ENCODE measurements at regions not wholly inside any gene's neighbourhood (a gene's known extent, or its start where the extent isn't known, plus 50 kb on each side); places are given as distances from the start of the nearest gene placed in this dataset.

- TF ChIP-seq SPI1 (IDR thresholded peaks at IDR 0.05; ENCODE audit: borderline replicate concordance, low read depth) (no peak), POLR2AphosphoS5 (IDR thresholded peaks at IDR 0.05; ENCODE audit: low read depth) (no peak), GABPA (IDR thresholded peaks at IDR 0.05; ENCODE audit: low read depth) (no peak), CTCF (IDR thresholded peaks at IDR 0.05; ENCODE audit: insufficient read depth, low read length) (no peak), REST (IDR thresholded peaks at IDR 0.05; ENCODE audit: insufficient replicate concordance, low read depth) (no peak)
- DNase-seq (ENCODE audit: low read depth in 1 of 2, low spot score in 1 of 2) = no peak
- Histone ChIP-seq H3K27me3 (ENCODE audit: insufficient read depth, poor library complexity, severe bottlenecking) (no peaks in the 10 kb centered on the region), H3K4me3 (replicated peaks; ENCODE audit: insufficient read depth, low read length) (no peak overlapping the region), H3K27ac (replicated peaks) (no peak overlapping the region)
Measured at GRCh38 chr3:105958237-105959000, 89.6 kb upstream of the CBLB start.

GRCh38 chr3:105959851-105960250 lies 91.0 kb upstream of the CBLB start:
- no peak overlapping the region for H3K27ac ChIP-seq (replicated peaks)
- H3K27me3 ChIP-seq (ENCODE audit: insufficient read depth, poor library complexity, severe bottlenecking) = no peaks in the 10 kb centered on the region
- TF ChIP-seq CTCF (IDR thresholded peaks at IDR 0.05; ENCODE audit: insufficient read depth, low read length) (no peak), SPI1 (IDR thresholded peaks at IDR 0.05; ENCODE audit: borderline replicate concordance, low read depth) (peak; percentile 70; the same call in 1 of the 2 replicates)
- H3K4me3 ChIP-seq (replicated peaks; ENCODE audit: insufficient read depth, low read length) = no peak overlapping the region
- DNase-seq (ENCODE audit: low read depth in 1 of 2, low spot score in 1 of 2) = peak; percentile 23 to 67

GRCh38 chr3:105960381-105960780 lies 91.6 kb upstream of the CBLB start:
- Histone ChIP-seq H3K27ac (replicated peaks) (no peak overlapping the region), H3K4me3 (replicated peaks; ENCODE audit: insufficient read depth, low read length) (no peak overlapping the region), H3K27me3 (ENCODE audit: insufficient read depth, poor library complexity, severe bottlenecking) (no peaks in the 10 kb centered on the region)
- no peak for DNase-seq (ENCODE audit: low read depth in 1 of 2, low spot score in 1 of 2)
- TF ChIP-seq SPI1 (IDR thresholded peaks at IDR 0.05; ENCODE audit: borderline replicate concordance, low read depth) = no peak
- no peak for TF ChIP-seq REST (IDR thresholded peaks at IDR 0.05; ENCODE audit: insufficient replicate concordance, low read depth)
- TF ChIP-seq POLR2AphosphoS5 (IDR thresholded peaks at IDR 0.05; ENCODE audit: low read depth) = no peak
- TF ChIP-seq GABPA (IDR thresholded peaks at IDR 0.05; ENCODE audit: low read depth) = no peak
- TF ChIP-seq CTCF (IDR thresholded peaks at IDR 0.05; ENCODE audit: insufficient read depth, low read length) = no peak

- TF ChIP-seq SPI1 (IDR thresholded peaks at IDR 0.05; ENCODE audit: borderline replicate concordance, low read depth) = no peak
- no peak for TF ChIP-seq GABPA (IDR thresholded peaks at IDR 0.05; ENCODE audit: low read depth)
- TF ChIP-seq CTCF (IDR thresholded peaks at IDR 0.05; ENCODE audit: insufficient read depth, low read length) = no peak
- TF ChIP-seq POLR2AphosphoS5 (IDR thresholded peaks at IDR 0.05; ENCODE audit: low read depth) = no peak
- no peak for TF ChIP-seq REST (IDR thresholded peaks at IDR 0.05; ENCODE audit: insufficient replicate concordance, low read depth)
- Histone ChIP-seq H3K27ac (replicated peaks) (no peak overlapping the region), H3K27me3 (ENCODE audit: insufficient read depth, poor library complexity, severe bottlenecking) (no peaks in the 10 kb centered on the region), H3K4me3 (replicated peaks; ENCODE audit: insufficient read depth, low read length) (no peak overlapping the region)
- DNase-seq (ENCODE audit: low read depth in 1 of 2, low spot score in 1 of 2) = no peak
Measured at GRCh38 chr3:105963161-105963560, 94.3 kb upstream of the CBLB start.

Data from HL-60 (cell line).